ENCODE measurements at regions not wholly inside any gene's neighbourhood (a gene's known extent, or its start where the extent isn't known, plus 50 kb on each side); places are given as distances from the start of the nearest gene placed in this dataset.

DNA sequence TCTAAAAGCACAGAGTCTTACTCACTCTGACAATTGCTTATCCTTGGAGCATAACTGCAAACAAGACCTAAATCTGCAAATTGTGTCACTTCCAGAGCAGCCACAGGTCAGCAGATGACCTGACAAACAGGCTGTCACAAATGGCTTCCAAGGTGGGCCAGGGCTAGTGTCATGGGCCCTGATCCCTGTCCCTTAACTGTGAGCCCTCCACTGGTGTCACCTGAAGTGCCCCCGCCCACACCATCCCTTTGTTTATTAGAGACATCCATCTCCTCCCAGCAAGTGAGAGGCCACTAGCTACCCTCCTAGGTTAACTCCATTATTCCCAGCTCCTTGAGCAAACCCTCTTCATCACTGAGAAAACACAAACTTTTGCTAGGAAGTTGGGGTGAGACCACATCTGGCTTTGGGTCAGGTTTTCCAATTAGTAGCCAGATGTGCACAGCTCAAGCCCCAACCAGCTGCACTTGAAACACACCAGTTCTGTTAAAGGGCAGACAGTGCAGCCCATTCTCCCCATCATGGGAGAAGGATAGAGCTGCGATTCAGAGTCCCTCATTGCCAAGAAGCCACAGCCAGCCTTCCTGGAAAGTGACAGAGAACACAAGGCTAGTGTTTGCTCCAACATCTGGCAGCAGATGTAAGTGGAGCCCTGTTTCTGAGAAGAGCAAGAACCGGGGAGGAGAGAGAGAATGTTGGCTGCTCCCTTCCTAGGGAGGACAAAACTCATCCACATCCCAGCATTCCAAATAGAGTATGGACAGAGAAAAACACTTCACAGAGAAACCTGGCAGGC lies 75.7 kb upstream of the NANOS1 start:
- TF ChIP-seq, protein P1, sequence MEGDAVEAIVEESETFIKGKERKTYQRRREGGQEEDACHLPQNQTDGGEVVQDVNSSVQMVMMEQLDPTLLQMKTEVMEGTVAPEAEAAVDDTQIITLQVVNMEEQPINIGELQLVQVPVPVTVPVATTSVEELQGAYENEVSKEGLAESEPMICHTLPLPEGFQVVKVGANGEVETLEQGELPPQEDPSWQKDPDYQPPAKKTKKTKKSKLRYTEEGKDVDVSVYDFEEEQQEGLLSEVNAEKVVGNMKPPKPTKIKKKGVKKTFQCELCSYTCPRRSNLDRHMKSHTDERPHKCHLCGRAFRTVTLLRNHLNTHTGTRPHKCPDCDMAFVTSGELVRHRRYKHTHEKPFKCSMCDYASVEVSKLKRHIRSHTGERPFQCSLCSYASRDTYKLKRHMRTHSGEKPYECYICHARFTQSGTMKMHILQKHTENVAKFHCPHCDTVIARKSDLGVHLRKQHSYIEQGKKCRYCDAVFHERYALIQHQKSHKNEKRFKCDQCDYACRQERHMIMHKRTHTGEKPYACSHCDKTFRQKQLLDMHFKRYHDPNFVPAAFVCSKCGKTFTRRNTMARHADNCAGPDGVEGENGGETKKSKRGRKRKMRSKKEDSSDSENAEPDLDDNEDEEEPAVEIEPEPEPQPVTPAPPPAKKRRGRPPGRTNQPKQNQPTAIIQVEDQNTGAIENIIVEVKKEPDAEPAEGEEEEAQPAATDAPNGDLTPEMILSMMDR (IDR thresholded peaks at IDR 0.05; ENCODE audit: control insufficient read depth, extremely low read depth, insufficient read depth): no peak
- no peak overlapping the region for H3K4me3 ChIP-seq (ENCODE audit: low read depth, low read length)
- DNase-seq (ENCODE audit: low read depth): no peak

DNA sequence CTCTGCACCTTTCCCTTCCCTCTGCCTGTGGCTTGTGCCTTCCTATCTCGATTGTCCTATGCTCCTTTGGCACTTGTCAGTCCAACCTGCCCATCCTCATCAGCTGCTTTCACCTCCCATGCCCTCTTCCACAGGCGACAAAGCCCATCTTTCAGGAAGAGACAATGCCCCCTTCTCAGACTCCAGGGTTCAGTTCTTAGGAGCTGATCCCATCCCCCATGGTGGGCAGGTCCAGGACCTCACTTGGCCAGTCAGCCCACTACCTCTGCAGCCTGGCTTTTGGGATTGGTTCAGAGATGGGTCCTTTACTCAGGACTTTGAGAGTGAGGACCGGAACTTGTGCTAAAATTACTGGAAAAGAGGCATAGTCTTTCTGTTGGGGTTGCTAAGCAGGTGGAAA lies 74.0 kb upstream of the NANOS1 start:
- no peak overlapping the region for H3K4me3 ChIP-seq (ENCODE audit: low read depth, low read length)
- TF ChIP-seq, protein P1 (IDR thresholded peaks at IDR 0.05; ENCODE audit: control insufficient read depth, extremely low read depth, insufficient read depth): no peak
- DNase-seq (ENCODE audit: low read depth): no peak

DNA sequence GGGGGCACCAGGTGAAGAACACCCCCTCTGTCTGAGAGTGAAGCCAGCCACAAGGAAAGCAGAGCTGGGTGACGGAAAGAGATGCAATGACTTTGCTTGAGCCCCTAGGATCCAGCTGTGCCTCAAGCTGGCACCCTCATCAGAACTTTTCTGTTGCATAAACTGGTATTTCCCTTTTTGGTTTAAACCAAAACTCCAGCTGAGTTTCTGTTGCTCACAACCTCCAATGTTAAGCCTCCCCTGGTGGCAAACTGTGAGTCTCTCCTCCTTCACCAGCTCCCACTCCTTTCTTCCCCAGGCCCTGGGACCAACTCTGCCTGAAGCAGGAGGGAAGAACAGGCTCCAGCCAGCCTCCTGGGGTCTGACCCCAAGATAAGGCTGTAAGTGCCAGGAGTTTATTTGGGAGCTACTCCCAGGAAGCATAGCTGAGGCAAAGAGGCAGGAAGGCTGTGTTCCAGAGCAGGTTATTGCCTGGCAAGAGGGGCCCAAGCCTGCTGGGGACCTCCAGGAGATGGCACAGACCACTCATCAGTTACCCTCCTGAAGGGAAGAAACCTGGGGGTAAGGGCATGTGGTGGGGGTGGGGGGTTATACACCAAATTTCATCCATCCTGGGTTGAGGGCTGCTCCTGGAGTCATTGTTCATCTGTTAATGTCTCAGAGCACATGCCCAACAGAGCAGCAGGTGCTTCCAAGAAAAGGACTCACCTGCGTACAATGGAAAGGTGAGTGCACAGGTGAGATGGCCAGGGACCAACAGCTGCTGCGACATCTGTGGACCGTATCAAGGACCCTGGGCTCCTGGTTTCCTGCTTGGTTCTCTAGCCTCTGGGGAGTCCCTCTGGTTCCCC lies 73.3 kb upstream of the NANOS1 start:
- no peak for DNase-seq (ENCODE audit: low read depth)
- no peak overlapping the region for H3K4me3 ChIP-seq (ENCODE audit: low read depth, low read length)
- TF ChIP-seq, protein P1 (IDR thresholded peaks at IDR 0.05; ENCODE audit: control insufficient read depth, extremely low read depth, insufficient read depth): no peak

DNA sequence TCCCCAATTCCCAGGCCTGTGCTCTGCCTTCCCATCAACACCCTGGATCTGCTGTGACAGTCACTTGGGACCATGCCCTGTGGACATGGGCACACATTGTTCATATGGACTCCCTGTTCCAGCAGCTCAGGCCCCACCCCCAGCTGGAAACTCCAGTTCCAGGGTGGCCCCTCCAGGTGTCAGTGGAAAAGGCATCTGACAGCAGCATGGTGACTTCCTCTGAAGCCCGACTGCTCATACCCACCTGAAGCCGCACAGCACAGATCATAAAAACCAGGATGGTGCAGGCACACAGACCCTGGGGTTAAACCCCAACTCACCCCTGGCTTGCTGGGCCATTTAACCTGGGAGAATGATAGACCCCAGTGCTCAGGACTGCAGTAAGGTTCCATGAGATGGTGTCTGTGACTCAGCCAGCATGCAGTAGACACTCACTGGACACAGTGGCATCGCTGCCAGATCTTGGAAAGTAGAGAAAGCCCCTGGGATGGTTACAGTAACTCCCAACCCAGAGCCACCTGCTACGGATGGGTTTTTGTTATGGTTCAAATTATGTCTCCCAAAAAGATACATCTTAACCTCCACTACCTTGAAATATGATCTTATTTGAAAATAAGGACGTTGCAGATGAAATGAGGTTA lies 72.6 kb upstream of the NANOS1 start:
- TF ChIP-seq, protein P1 (IDR thresholded peaks at IDR 0.05; ENCODE audit: control insufficient read depth, extremely low read depth, insufficient read depth): no peak
- no peak for DNase-seq (ENCODE audit: low read depth)
- no peak overlapping the region for H3K4me3 ChIP-seq (ENCODE audit: low read depth, low read length)

DNA sequence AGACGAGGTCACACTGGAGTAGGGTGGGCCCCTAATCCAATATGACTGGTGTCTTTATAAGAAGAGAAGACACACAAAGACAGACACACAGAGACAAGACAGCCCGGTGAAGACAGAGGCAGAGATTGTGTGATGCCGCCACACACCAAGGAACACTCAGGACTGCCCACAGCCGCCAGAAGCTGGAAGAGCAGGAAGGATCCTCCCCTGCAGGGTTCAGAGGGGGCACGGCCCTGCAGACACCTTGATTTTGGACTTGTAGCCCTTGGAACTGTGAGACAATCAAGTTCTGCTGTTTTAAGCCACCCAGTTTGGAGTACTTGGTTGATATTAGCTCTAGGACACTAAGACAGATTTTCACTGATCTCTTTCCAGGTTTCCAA lies 72.1 kb upstream of the NANOS1 start:
- TF ChIP-seq, protein P1 (IDR thresholded peaks at IDR 0.05; ENCODE audit: control insufficient read depth, extremely low read depth, insufficient read depth): no peak
- no peak overlapping the region for H3K4me3 ChIP-seq (ENCODE audit: low read depth, low read length)
- no peak for DNase-seq (ENCODE audit: low read depth)

DNA sequence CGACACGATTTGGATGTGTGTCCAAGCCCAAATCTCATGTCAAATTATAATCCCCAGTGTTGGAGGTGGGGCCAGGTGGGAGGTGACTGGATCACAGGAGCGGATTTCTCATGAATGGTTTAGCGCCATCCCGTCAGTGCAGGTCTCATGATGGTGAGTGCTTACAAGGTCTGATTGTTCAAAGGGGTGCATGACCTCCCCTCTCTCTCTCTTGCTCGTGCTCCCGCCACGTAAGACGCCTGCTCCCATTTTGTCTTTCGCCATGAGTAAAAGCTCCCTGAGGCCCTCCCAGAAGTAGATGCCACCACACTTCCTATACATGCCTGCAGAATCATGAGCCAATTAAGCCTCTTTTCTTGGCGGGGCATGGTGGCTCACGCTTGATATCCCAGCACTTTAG lies 71.5 kb upstream of the NANOS1 start:
- no peak overlapping the region for H3K4me3 ChIP-seq (ENCODE audit: low read depth, low read length)
- TF ChIP-seq, protein P1 (IDR thresholded peaks at IDR 0.05; ENCODE audit: control insufficient read depth, extremely low read depth, insufficient read depth): no peak
- DNase-seq (ENCODE audit: low read depth): no peak

Measured in LNCaP clone FGC (cell line).